ENCODE measurements at regions not wholly inside any gene's neighbourhood (a gene's known extent, or its start where the extent isn't known, plus 50 kb on each side); places are given as distances from the start of the nearest gene placed in this dataset.

DNA sequence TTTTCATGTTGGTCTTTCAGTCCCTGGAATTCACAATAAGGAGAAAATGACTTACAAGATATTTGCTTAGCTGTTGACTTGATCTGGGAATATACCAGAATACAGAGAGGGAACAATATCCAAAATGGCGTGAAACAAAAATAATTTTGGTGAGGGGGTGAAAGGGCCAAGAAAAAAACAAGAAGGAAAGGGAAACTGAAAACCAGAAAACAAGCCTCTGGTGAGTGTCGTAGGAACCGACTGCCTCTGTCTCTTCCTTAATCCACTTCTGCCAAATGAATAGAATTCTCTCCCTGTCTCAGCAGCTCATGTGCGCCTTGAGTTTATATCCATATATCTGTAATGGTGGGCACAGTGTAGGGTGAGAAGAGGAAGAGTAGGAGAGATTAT lies 367.6 kb downstream of the ETS1 start:
- DNase-seq: no peak
- no peaks in the 10 kb centered on the region for H3K9me3 ChIP-seq
- WGBS, 2 donors: 53 to 79% methylated on average over 4 of the region's 4 CpGs
- no peak overlapping the region for H3K4me3 ChIP-seq
- peaks cover 6% of the 10 kb centered on the region for H3K4me1 ChIP-seq
- H3K36me3 ChIP-seq (replicated peaks in 1 of 2; ENCODE audit: insufficient read depth in 1 of 2, low read depth in 2 of 2): no peaks in the 10 kb centered on the region
- intact Hi-C loops (cut with DNase I): no loop called here
- no peak overlapping the region for H3K27ac ChIP-seq
- ATAC-seq: no peak
- TF ChIP-seq POLR2A (IDR thresholded peaks at IDR 0.05) (no peak), CTCF (IDR thresholded peaks at IDR 0.05) (no peak)
- H3K27me3 ChIP-seq: no peaks in the 10 kb centered on the region

- ATAC-seq (no peak), DNase-seq (no peak)
- intact Hi-C loops (cut with DNase I): no loop called here
- Histone ChIP-seq H3K4me3 (no peak overlapping the region), H3K36me3 (replicated peaks in 1 of 2; ENCODE audit: insufficient read depth in 1 of 2, low read depth in 2 of 2) (no peaks in the 10 kb centered on the region), H3K27ac (no peak overlapping the region), H3K27me3 (no peaks in the 10 kb centered on the region), H3K4me1 (peaks cover 6% of the 10 kb centered on the region), H3K9me3 (no peaks in the 10 kb centered on the region)
- TF ChIP-seq CTCF (IDR thresholded peaks at IDR 0.05) (no peak), POLR2A (IDR thresholded peaks at IDR 0.05) (no peak)
- WGBS, 2 donors: 81 to 89% methylated on average over 1 of the region's 1 CpG
These were observed 371.2 kb downstream of the ETS1 start for GRCh38 chr11:128216198-128216597.

- no peaks in the 10 kb centered on the region for H3K36me3 ChIP-seq (replicated peaks in 1 of 2; ENCODE audit: insufficient read depth in 1 of 2, low read depth in 2 of 2)
- no peak for ATAC-seq
- no peaks in the 10 kb centered on the region for H3K27me3 ChIP-seq
- peaks cover 6% of the 10 kb centered on the region for H3K4me1 ChIP-seq
- WGBS, 2 donors: 82 to 92% methylated on average over 15 to 27 of the region's 28 CpGs
- intact Hi-C loops (cut with DNase I): no loop called here
- TF ChIP-seq POLR2A (IDR thresholded peaks at IDR 0.05): no peak
- TF ChIP-seq CTCF (IDR thresholded peaks at IDR 0.05): no peak
- no peak for DNase-seq
- H3K9me3 ChIP-seq: no peaks in the 10 kb centered on the region
- H3K27ac ChIP-seq: no peak overlapping the region
- H3K4me3 ChIP-seq: no peak overlapping the region
These were observed 372.0 kb downstream of the ETS1 start for GRCh38 chr11:128215238-128215882.

DNA sequence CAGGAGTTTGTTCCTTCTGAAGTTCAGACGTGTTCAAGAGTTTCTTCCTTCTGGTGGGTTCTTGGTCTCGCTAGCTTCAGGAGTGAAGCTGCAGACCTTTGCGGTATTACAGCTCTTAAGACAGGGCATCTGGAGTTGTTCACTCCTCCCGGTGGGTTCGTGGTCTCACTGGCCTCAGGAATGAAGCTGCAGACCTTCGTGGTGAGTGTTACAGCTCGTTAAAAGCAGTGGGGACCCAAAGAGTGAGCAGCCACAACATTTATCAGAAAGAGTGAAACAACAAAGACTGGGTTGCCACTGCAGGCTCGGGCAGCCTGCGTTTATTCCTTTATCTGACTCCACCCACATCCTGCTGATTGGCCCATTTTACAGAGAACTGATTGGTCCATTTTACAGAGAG lies 373.1 kb downstream of the ETS1 start:
- H3K27ac ChIP-seq: no peak overlapping the region
- no peaks in the 10 kb centered on the region for H3K9me3 ChIP-seq
- H3K27me3 ChIP-seq: no peaks in the 10 kb centered on the region
- no peaks in the 10 kb centered on the region for H3K36me3 ChIP-seq (replicated peaks in 1 of 2; ENCODE audit: insufficient read depth in 1 of 2, low read depth in 2 of 2)
- ATAC-seq (no peak), DNase-seq (no peak)
- WGBS, 2 donors: 75 to 77% methylated on average over 9 of the region's 9 CpGs
- TF ChIP-seq CTCF (IDR thresholded peaks at IDR 0.05) (no peak), POLR2A (IDR thresholded peaks at IDR 0.05) (no peak)
- H3K4me3 ChIP-seq: no peak overlapping the region
- peaks cover 10% of the 10 kb centered on the region for H3K4me1 ChIP-seq
- intact Hi-C loops (cut with DNase I): no loop called here

- Histone ChIP-seq H3K4me1 (peaks cover 9% of the 10 kb centered on the region), H3K9me3 (no peaks in the 10 kb centered on the region), H3K36me3 (replicated peaks in 1 of 2; ENCODE audit: insufficient read depth in 1 of 2, low read depth in 2 of 2) (no peaks in the 10 kb centered on the region), H3K27me3 (no peaks in the 10 kb centered on the region), H3K27ac (no peak overlapping the region), H3K4me3 (no peak overlapping the region)
- intact Hi-C loops (cut with DNase I): no loop called here
- 45 to 50% methylated on average over 1 of the region's 1 CpG for WGBS, 2 donors
- no peak for ATAC-seq
- DNase-seq: no peak
- no peak for TF ChIP-seq POLR2A (IDR thresholded peaks at IDR 0.05)
These were observed 373.9 kb downstream of the ETS1 start for GRCh38 chr11:128213461-128213860.

Measured in body of pancreas (tissue), 4 donors.